ENCODE measurements at regions not wholly inside any gene's neighbourhood (a gene's known extent, or its start where the extent isn't known, plus 50 kb on each side); places are given as distances from the start of the nearest gene placed in this dataset.

GRCh38 chr1:193749868-193750267 lies 563.5 kb upstream of the B3GALT2 start:
- no peak overlapping the region for H3K27ac ChIP-seq
- POLR2A ChIA-PET (ENCODE audit: unreplicated experiment), result no interaction called here
- TF ChIP-seq EZH2 (IDR thresholded peaks at IDR 0.05; ENCODE audit: low read depth), result no peak
- TF ChIP-seq, protein P1, sequence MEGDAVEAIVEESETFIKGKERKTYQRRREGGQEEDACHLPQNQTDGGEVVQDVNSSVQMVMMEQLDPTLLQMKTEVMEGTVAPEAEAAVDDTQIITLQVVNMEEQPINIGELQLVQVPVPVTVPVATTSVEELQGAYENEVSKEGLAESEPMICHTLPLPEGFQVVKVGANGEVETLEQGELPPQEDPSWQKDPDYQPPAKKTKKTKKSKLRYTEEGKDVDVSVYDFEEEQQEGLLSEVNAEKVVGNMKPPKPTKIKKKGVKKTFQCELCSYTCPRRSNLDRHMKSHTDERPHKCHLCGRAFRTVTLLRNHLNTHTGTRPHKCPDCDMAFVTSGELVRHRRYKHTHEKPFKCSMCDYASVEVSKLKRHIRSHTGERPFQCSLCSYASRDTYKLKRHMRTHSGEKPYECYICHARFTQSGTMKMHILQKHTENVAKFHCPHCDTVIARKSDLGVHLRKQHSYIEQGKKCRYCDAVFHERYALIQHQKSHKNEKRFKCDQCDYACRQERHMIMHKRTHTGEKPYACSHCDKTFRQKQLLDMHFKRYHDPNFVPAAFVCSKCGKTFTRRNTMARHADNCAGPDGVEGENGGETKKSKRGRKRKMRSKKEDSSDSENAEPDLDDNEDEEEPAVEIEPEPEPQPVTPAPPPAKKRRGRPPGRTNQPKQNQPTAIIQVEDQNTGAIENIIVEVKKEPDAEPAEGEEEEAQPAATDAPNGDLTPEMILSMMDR (conservative IDR thresholded peaks at IDR 0.05), result no peak
- no peaks in the 10 kb centered on the region for H4K20me1 ChIP-seq (ENCODE audit: insufficient read depth)
- H3K27me3 ChIP-seq (ENCODE audit: insufficient read depth, low read depth), result no peaks in the 10 kb centered on the region
- H3K4me2 ChIP-seq, result no peak overlapping the region
- BruUV-seq (replicated peaks), result no TSS peak
- no peaks in the 10 kb centered on the region for H3K79me2 ChIP-seq (ENCODE audit: low read depth)
- no peaks in the 10 kb centered on the region for H3K36me3 ChIP-seq (ENCODE audit: low read depth)
- no peaks in the 10 kb centered on the region for H3K4me1 ChIP-seq (replicated peaks; ENCODE audit: insufficient read depth)
- H3F3A ChIP-seq (ENCODE audit: insufficient read depth, low read depth), result no peaks in the 10 kb centered on the region
- no peak for DNase-seq
- no peaks in the 10 kb centered on the region for H3K9me2 ChIP-seq (ENCODE audit: insufficient read depth)
- no peak overlapping the region for H2AFZ ChIP-seq
- intact Hi-C loops (cut with micrococcal nuclease; ENCODE audit: unreplicated experiment), result no loop called here
- CTCF ChIA-PET, result no interaction called here
- no peaks in the 10 kb centered on the region for H3K9me3 ChIP-seq (ENCODE audit: insufficient read depth, low read depth)
- H3K4me3 ChIP-seq, result no peak overlapping the region

DNA sequence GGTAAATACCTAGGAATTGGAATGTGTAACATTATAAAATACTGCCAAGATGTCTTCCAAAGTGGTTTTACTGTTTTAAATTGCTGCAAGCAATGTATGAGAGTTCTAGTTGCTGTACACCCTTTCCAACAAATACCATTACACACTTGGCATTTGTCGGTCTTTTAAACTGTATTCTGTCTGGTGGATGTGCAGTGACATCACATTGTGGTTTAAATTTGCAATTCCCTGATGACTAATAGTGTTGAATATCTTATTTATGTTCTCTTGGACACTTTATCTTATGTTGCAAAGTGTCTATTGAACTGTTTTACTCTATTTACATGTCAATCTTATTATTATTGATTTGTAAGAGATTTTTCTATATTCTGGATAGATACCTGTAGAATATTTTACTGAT lies 561.2 kb upstream of the B3GALT2 start:
- H3K79me2 ChIP-seq (ENCODE audit: low read depth), result no peaks in the 10 kb centered on the region
- TF ChIP-seq, protein P1 (conservative IDR thresholded peaks at IDR 0.05), result no peak
- TF ChIP-seq EZH2 (IDR thresholded peaks at IDR 0.05; ENCODE audit: low read depth), result no peak
- no peak overlapping the region for H3K4me3 ChIP-seq
- ChIA-PET CTCF (no interaction called here), POLR2A (ENCODE audit: unreplicated experiment) (no interaction called here)
- no peak overlapping the region for H2AFZ ChIP-seq
- DNase-seq, result no peak
- no TSS peak for BruUV-seq (replicated peaks)
- H3K4me1 ChIP-seq (replicated peaks; ENCODE audit: insufficient read depth), result no peaks in the 10 kb centered on the region
- H3K27ac ChIP-seq, result no peak overlapping the region
- no peaks in the 10 kb centered on the region for H3F3A ChIP-seq (ENCODE audit: insufficient read depth, low read depth)
- no peaks in the 10 kb centered on the region for H3K9me3 ChIP-seq (ENCODE audit: insufficient read depth, low read depth)
- H4K20me1 ChIP-seq (ENCODE audit: insufficient read depth), result no peaks in the 10 kb centered on the region
- H3K9me2 ChIP-seq (ENCODE audit: insufficient read depth), result no peaks in the 10 kb centered on the region
- no peaks in the 10 kb centered on the region for H3K27me3 ChIP-seq (ENCODE audit: insufficient read depth, low read depth)
- intact Hi-C loops (cut with micrococcal nuclease; ENCODE audit: unreplicated experiment), result no loop called here
- H3K4me2 ChIP-seq, result no peak overlapping the region
- H3K36me3 ChIP-seq (ENCODE audit: low read depth), result no peaks in the 10 kb centered on the region

GRCh38 chr1:193741228-193741627 lies 554.8 kb upstream of the B3GALT2 start:
- no peak for TF ChIP-seq EZH2 (IDR thresholded peaks at IDR 0.05; ENCODE audit: low read depth)
- TF ChIP-seq, protein P1 (conservative IDR thresholded peaks at IDR 0.05), result no peak
- Histone ChIP-seq H3K9me3 (ENCODE audit: insufficient read depth, low read depth) (no peaks in the 10 kb centered on the region), H4K20me1 (ENCODE audit: insufficient read depth) (no peaks in the 10 kb centered on the region), H3K4me3 (no peak overlapping the region), H3F3A (ENCODE audit: insufficient read depth, low read depth) (no peaks in the 10 kb centered on the region), H2AFZ (no peak overlapping the region), H3K9me2 (ENCODE audit: insufficient read depth) (no peaks in the 10 kb centered on the region), H3K27ac (no peak overlapping the region), H3K79me2 (ENCODE audit: low read depth) (no peaks in the 10 kb centered on the region), H3K36me3 (ENCODE audit: low read depth) (no peaks in the 10 kb centered on the region), H3K27me3 (ENCODE audit: insufficient read depth, low read depth) (no peaks in the 10 kb centered on the region), H3K4me2 (no peak overlapping the region), H3K4me1 (replicated peaks; ENCODE audit: insufficient read depth) (no peaks in the 10 kb centered on the region)
- ChIA-PET POLR2A (ENCODE audit: unreplicated experiment) (no interaction called here), CTCF (no interaction called here)
- BruUV-seq (replicated peaks), result no TSS peak
- intact Hi-C loops (cut with micrococcal nuclease; ENCODE audit: unreplicated experiment), result no loop called here
- DNase-seq, result no peak

All from PC-9 (cell line).